Cardiac fibroblast (primary cell): ENCODE measurements at regions not wholly inside any gene's neighbourhood (a gene's known extent, or its start where the extent isn't known, plus 50 kb on each side); places are given as distances from the start of the nearest gene placed in this dataset.

Source experiments
- DNase-seq, 2 donors: peaks; one replicate each; pipeline versions ENCODE4 v3.0.0 to v3.0.0-alpha.2; 2010; ENCODE audit warnings: low read depth in 2 of 2
- H3K4me3 ChIP-seq, 2 donors: replicated peaks in 1 of 2; 1 replicate in 1 of 2; 2 replicates in 1 of 2; pipeline ENCODE4 v1.5.1; 2011; ENCODE audit warnings: low read depth in 2 of 2, low read length in 2 of 2, mild to moderate bottlenecking in 2 of 2, moderate library complexity in 1 of 2
- CTCF ChIP-seq: IDR thresholded peaks from one replicate; pipeline ENCODE4 v1.5.1; 2011; ENCODE audit warnings: low read depth, mild to moderate bottlenecking, low read length, inconsistent platforms

- DNase-seq = no peak
- no peak overlapping the region for H3K4me3 ChIP-seq
- TF ChIP-seq CTCF = no peak
These were observed 833.9 kb downstream of the FSTL5 start for GRCh38 chr4:161329852-161330251.

GRCh38 chr4:161321706-161322105, 842.1 kb downstream of the FSTL5 start:
- H3K4me3 ChIP-seq = no peak overlapping the region
- TF ChIP-seq CTCF = no peak
- DNase-seq = no peak

- no peak overlapping the region for H3K4me3 ChIP-seq
- no peak for TF ChIP-seq CTCF
- DNase-seq = peak in 1 of 2 donors; percentile 2
These were observed 843.4 kb downstream of the FSTL5 start for GRCh38 chr4:161320377-161320776.

- no peak overlapping the region for H3K4me3 ChIP-seq
- TF ChIP-seq CTCF = no peak
- no peak for DNase-seq
These were observed 846.8 kb downstream of the FSTL5 start for GRCh38 chr4:161317000-161317399.

- DNase-seq = no peak
- TF ChIP-seq CTCF = no peak
- no peak overlapping the region for H3K4me3 ChIP-seq
These were observed 849.4 kb downstream of the FSTL5 start for GRCh38 chr4:161314371-161314770.

- TF ChIP-seq CTCF = no peak
- no peak overlapping the region for H3K4me3 ChIP-seq
- no peak for DNase-seq
These were observed 860.2 kb downstream of the FSTL5 start for GRCh38 chr4:161303551-161303950.

GRCh38 chr4:161291222-161291621, 872.6 kb downstream of the FSTL5 start:
- DNase-seq = no peak
- no peak overlapping the region for H3K4me3 ChIP-seq
- TF ChIP-seq CTCF = no peak
